ENCODE measurements at regions not wholly inside any gene's neighbourhood (a gene's known extent, or its start where the extent isn't known, plus 50 kb on each side); places are given as distances from the start of the nearest gene placed in this dataset.
A peak's percentile ranks its signal among the peaks of the same experiment; 100 is the strongest.

- H3K4me3 ChIP-seq, result no peak overlapping the region
- 89 to 93% (median 91%) methylated on average over 15 to 16 of the region's 16 CpGs for WGBS, 4 donors
Observed at GRCh38 chr16:86632206-86632605, 53.9 kb downstream of the FOXL1 start.

GRCh38 chr16:86632944-86633343 is 54.6 kb downstream of the FOXL1 start:
- peaks cover 0 to 5% (median 0%) of the 10 kb centered on the region in 9 donors for H3K27me3 ChIP-seq
- no peak for DNase-seq
- intact Hi-C loops (cut with DNase I), result no loop called here
- no peaks in the 10 kb centered on the region for H3K9me3 ChIP-seq
- H3K4me3 ChIP-seq, result no peak overlapping the region
- 88 to 91% (median 89%) methylated on average over 8 of the region's 8 CpGs for WGBS, 4 donors
- H3K4me1 ChIP-seq, result peaks cover 0 to 10% (median 0%) of the 10 kb centered on the region in 12 donors
- H3K27ac ChIP-seq, result no peak overlapping the region
- H3K36me3 ChIP-seq, result no peaks in the 10 kb centered on the region
- no peak for TF ChIP-seq CTCF (IDR thresholded peaks at IDR 0.05)
- no peak for TF ChIP-seq POLR2A (IDR thresholded peaks at IDR 0.05)
- no peak for ATAC-seq

More at GRCh38 chr16:86632206-86632605, 53.9 kb downstream of the FOXL1 start:
- ATAC-seq (no peak), DNase-seq (no peak)
- TF ChIP-seq CTCF (IDR thresholded peaks at IDR 0.05), result no peak
- no peak for TF ChIP-seq POLR2A (IDR thresholded peaks at IDR 0.05)
- H3K36me3 ChIP-seq, result no peaks in the 10 kb centered on the region
- peaks cover 0 to 5% (median 0%) of the 10 kb centered on the region in 9 donors for H3K27me3 ChIP-seq
- intact Hi-C loops (cut with DNase I), result no loop called here
- no peaks in the 10 kb centered on the region for H3K9me3 ChIP-seq
- no peak overlapping the region for H3K27ac ChIP-seq
- H3K4me1 ChIP-seq, result peaks cover 0 to 10% (median 0%) of the 10 kb centered on the region in 12 donors

- no peak for TF ChIP-seq CTCF (IDR thresholded peaks at IDR 0.05)
- no peak for TF ChIP-seq POLR2A (IDR thresholded peaks at IDR 0.05)
- Histone ChIP-seq H3K9me3 (no peaks in the 10 kb centered on the region), H3K4me1 (peaks cover 0 to 10% (median 0%) of the 10 kb centered on the region in 12 donors), H3K4me3 (no peak overlapping the region), H3K27ac (no peak overlapping the region), H3K27me3 (peaks cover 0 to 11% (median 0%) of the 10 kb centered on the region in 9 donors), H3K36me3 (no peaks in the 10 kb centered on the region)
- DNase-seq (no peak), ATAC-seq (no peak)
- WGBS, 4 donors, result 92 to 100% (median 99%) methylated on average over 1 of the region's 1 CpG
- intact Hi-C loops (cut with DNase I), result no loop called here
Observed at GRCh38 chr16:86634292-86634691, 55.9 kb downstream of the FOXL1 start.

GRCh38 chr16:86635176-86635876 is 57.0 kb downstream of the FOXL1 start:
- ATAC-seq (peak in 1 of 4 donors; percentile 60), DNase-seq (peak in 2 of 5 donors; percentile 45 to 52)
- Histone ChIP-seq H3K27me3 (peaks cover 0 to 11% (median 0%) of the 10 kb centered on the region in 9 donors), H3K4me1 (peaks cover 0 to 10% (median 0%) of the 10 kb centered on the region in 12 donors), H3K36me3 (no peaks in the 10 kb centered on the region), H3K4me3 (no peak overlapping the region), H3K9me3 (no peaks in the 10 kb centered on the region), H3K27ac (no peak overlapping the region)
- WGBS, 4 donors, result 55 to 63% (median 58%) methylated on average over 9 of the region's 9 CpGs
- no peak for TF ChIP-seq CTCF (IDR thresholded peaks at IDR 0.05)
- intact Hi-C loops (cut with DNase I), result no loop called here

All from heart left ventricle (tissue), 16 donors.